NCI-H1417 treated with DMSO at 0.1 percent for 48 hours (cell line): ENCODE measurements at regions not wholly inside any gene's neighbourhood (a gene's known extent, or its start where the extent isn't known, plus 50 kb on each side); places are given as distances from the start of the nearest gene placed in this dataset.
A peak's percentile ranks its signal among the peaks of the same experiment; 100 is the strongest.
"Not testable (repeated sequence)": the region's sequence is repeated elsewhere in the genome, so short reads cannot be mapped to it uniquely, and the experiment has no call there.

ENCODE experiments used
- DNase-seq: peaks from one replicate; lab custom pipeline; 2025; lab: John Stamatoyannopoulos, UW

DNA sequence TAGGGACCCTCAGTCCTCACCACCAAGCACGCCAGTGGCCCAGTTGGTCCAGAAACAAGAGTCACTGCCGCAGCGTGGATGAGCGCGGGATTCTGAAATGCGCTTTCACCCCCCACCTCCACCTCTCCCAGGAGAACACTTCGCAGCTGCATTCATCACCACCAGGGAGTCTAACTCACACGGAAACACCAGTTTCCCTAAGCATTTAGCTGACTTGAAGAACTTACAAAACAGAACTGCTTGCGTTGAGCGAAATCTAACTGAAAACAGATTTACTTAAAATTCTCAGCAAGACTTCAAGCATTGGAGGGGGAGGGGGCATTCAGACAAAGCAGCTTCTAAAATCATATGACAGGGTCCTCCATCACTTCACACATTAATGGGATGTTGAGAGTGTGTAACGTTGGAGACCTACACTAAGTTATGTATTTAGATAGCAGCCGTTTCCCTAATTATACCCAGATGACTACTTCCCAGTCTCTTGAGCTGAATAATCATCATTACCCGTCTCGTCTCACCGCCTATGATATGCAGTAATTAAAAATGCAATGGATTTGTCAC lies 258.2 kb upstream of the IRS2 start:
- DNase-seq: peak; percentile 57

DNA sequence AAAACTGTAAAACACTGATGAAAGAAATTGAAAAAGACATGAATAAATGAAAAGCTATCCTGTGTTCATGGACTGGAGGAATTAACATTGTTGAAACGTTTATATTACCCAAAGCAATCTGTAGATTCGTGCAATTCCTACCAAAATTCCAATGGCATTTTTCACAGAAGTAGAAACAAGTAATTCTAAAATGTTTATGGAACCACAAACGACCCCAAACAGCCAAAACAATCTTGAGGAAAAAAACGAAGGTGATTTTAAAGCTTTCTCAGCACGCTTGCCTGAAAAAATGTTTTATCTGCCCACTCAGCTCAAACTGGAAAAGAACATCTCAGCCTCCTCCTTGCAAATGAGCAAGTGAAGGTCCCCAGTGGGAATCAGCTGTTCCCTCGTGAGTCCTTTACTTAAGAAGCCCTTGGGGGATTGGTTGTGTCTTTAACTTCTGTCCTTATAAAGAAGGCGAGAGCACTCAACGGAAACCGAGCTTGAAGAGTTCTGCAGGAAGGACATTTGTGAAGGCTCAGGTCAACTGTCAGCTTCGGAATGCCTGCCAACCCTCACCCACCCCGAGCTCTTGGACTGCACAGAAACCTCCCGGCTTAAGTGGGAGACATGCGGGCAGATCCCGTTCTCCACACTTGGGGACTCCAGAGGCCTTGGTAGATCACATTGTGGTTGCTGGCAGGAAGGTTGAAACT lies 256.0 kb upstream of the IRS2 start:
- no peak for DNase-seq

DNA sequence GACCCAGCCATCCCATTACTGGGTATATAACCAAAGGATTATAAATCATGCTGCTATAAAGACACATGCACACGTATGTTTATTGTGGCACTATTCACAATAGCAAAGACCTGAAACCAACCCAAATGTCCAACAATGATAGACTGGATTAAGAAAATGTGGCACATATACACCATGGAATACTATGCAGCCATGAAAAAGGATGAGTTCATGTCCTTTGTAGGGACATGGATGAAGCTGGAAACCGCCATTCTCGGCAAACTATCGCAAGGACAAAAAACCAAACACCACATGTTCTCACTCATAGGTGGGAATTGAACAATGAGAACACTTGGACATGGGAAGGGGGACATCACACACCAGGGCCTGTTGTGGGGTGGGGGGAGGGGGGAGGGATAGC lies 255.3 kb upstream of the IRS2 start:
- DNase-seq: not testable (repeated sequence)

DNA sequence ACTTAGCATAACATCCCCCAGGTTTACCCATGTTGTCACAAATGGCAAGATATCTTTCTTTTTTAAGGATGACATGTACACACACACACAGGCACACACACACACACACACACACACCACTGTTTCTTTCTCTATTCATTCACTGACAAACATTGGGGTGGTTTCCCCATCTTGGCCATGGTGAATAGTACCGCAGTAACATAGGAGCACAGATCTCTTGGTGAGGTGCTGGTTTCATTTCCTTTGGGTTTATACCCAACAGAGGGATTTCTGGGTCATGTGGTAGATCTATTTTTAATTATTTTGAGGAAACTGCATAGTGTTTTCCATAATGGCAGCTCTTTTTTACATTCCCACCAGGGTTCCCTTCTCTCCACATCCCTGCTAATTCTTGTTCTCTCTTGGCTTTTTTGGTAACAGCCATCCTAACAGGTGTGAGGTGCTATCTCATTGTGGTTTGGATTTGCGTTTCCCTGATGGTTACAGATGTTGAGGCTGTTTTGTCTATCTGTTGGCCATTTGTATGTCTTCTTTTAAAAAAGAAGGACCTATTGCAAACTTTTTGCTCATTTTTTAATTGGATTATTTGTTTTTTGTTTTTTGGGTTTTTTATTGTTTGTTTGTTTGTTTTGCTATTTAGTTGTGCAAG lies 251.7 kb upstream of the IRS2 start:
- no peak for DNase-seq

DNA sequence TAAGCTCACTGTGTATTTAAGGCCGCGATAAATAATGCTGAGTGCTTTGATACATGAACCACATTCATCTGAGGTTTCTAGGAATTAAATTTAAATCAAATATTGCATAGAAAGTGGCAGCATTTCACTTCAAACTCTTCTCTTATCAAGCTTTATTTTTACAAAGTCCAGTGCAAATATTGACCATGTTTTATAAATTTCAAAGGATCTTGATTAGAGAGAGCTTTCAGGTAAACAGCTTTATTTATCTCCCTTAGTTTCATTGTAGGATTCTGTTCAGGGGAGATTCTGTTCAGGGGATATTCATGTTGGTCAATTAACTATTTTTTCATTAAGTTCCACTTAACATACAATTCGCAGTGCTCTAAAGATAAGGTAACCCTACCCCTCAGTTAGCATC lies 249.7 kb upstream of the IRS2 start:
- no peak for DNase-seq

DNA sequence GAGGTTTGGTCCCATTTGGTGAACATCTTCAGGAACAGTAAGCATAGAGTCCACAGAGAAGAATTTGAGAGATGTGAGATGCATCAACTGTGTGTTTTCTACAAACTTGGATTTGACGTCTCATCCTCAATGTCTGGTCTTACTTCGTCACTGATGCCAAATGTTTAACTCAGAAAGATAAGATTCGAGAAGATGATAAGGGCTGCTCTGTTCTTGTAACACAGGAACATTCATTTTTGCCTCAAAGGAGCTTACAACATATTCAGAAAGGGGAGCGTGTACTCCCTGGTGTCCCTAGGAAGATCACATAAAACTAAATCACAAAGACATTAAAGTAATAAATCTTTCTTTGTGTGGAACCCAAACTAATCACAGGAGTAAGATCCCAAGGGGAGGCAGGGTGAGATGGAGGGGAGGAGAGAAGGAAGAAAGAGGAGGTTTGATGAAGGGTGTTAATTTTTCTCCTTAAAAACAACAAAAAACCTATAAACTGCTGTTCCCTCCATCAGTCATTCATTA lies 247.7 kb upstream of the IRS2 start:
- DNase-seq: no peak

DNA sequence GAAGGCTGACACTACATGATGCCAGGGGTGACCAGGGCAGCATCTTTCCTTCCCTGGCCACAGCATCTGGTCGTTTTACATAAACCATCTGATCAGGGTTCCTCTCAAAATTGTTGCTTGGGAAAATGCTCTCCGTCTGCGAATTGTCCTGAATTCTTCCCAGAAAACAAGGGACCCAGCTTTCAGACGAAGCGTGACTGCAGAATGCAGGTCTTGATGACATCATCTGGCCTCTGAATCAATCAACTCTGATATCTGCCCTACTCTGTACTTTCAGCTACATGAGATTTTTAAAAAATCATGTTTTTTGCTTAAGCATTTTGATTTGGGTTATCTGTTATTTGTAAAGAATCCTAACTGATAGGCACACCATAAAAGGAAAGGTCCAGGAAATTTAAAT lies 246.6 kb upstream of the IRS2 start:
- DNase-seq: no peak

DNA sequence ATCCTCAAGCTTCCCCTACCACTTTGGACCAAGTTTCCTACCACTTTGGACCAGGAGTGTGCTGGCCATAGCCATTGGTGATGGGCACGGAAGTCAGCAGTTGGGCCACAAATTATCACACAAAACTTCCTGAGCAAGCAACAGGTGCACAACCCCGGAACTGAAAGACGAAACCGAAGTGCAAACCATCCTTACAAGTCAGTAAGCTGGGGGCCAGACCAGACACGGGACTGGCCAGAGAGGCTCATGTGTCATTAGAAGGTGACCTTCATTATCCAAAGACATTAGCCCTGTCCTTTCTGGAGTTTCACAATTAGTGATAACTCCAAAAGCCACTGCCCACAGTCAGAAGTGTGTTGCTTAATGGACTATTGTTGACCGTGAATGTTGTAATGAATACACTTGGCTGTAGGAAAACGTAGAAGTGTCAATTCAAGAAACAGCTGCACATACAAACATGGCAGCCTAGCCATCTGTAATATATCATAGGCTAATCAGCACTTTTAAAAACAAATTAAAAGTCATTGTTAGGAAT lies 244.1 kb upstream of the IRS2 start:
- no peak for DNase-seq

DNA sequence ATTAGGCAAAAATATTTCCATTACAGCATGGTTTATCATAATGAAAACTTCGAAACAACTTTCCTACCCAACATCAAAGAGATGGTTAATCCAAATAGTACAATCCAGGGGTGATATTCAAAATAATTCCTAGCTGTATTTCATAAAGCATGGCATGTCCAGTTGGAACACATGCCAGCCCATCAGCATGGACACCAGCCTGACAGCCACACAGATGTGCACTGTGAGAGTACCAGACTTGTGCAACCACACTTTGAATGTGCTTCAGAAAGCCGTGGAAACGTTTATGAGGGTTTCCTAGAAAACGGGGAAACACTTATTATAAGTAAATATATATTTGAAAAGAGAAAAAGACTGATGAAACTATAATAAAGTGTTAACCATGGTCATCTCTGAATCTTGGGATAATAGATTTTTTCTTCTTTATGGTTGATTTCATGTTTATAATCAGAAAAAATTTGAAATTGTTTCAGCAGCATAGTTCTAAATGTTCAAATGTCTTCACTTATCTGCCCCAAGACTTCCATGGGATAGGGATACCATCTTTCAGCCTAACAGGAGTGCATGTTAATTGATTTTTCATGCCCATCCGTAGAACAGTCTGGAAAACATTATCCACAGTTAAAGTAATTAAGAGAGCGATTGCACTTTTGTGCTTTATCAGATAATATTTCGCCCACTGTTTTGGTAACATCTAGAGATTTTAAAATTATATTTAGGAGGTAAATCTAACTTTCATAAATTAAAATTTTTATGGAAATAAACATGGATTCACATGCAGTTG lies 242.6 kb upstream of the IRS2 start:
- DNase-seq: no peak

DNA sequence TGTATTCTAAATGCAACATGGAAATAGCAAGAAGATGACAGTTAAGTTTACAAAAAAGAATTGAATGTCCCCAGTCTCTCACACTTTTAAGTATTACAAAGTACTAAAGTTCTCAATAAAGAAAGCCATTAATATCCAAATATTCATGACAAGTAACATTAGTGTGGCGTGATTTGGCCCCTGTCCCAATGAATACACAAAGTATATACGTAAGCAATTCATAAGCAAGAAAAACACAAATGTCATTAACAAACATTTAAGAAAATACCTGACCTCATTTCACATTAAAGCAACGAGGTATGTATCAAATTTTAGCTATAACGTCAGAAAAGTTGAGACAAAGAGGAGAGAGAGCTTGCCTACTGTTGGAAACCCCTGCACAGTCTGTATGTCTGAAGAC lies 241.9 kb upstream of the IRS2 start:
- no peak for DNase-seq

DNA sequence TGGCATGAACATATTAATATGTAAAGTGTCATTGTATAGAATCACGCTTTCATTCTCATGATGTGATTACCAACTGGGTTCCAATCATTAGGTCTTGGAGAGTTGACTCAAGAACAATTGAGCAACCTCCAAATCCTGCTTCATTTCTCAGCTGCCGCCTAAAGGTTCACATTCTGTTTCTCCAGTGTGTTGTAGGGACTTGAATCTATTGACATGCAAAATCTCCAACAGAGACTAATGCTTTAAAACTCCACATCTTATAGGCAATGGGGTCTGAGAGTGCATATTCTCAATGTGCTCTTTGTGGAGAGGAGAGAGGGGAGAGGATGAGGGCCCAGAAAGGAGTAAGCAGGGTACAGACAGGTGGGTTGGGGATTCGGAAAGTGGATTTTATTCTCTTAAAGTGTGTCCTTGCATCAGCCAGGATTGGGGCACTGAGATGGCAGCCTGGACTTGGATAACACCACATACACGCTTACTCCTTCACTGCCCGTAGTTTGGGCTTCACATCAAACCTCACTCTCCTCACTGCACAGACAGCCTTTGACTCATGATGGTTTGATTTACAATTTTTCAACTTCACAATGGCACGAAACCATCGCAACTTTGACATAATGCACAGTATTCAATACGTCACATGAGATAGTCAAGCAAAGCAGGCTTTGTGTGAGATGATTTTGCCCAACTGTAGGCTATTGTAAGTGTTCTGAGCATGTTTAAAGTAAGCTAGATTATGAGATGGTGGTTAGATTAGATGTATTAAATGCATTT lies 241.3 kb upstream of the IRS2 start:
- DNase-seq: no peak

DNA sequence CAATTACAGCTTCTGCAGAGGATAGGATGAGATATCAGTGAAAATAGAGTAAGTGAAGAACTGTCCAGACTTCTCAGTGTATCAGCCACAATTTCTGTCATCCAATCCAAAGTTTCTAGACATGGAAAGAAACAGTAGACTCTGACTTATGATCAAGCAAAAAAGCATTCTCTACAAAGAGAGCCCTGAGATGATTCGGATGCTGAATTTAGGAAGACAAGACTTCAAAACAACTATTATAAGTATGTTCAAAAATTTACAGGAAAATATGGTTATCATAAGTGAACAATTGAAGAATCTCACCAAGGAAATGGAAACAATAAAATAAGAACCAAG lies 238.2 kb upstream of the IRS2 start:
- DNase-seq: no peak

DNA sequence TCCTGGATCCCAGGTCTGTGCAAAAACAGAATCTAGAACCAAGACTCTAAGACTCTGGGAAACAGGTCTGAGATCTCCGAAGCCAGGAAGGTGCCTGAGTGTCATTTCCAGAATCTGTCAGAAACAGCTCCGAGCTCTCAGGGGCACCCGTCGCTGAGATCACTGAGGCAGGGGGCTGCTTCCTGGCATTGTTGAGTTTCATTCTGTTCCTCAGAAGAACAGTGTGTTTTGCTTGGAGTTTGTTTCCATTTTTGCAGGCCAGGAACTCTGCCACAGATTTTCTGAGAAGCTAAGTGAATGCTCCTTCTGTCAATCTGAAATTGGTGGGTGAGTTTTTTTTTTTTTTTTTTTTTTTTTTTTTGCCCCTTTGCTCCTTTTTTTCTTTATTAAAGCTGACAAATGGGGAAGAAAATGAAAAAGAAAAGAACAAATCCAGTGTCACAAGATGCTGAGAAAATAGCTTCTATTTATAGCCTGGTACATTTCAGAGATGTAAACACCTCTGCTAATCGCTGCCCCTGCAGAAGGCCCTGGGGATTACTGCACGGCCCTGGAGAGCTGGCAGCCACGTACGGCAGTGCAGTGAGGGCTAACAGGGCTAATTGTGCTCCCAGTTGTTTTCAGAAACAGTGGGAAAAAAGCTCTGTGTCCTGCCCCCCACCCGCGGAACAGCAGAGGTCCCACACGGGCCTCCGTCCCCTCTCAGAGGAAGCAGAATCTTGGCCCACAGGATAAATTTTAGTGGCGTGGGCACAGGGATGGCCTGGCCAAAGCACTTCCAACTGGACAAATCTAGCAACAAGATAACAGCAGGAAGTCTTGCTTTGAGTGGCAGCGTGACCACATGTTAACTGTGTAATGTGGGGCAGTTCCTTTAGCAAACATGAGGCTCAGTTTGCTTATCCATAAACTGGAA lies 237.6 kb upstream of the IRS2 start:
- peak; percentile 37 for DNase-seq

DNA sequence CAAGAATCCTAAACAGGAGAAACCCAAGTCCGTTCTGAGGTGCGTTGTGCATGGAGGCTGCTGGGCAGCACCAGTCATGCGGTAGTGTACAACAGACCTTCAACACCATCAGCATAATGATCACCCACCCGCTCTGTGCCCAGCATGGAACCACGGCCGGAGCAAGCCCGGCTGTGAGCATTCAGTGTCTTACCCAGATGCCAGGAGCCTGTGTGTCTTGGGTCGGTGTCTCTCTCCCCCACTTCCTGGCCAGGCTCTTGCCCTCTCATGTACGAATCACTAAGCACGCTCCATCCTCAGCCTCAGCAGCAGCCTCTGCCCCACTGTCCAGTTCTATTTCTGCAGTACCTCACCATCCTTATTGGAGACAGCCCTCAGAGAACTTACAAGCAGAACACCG lies 231.6 kb upstream of the IRS2 start:
- no peak for DNase-seq

DNA sequence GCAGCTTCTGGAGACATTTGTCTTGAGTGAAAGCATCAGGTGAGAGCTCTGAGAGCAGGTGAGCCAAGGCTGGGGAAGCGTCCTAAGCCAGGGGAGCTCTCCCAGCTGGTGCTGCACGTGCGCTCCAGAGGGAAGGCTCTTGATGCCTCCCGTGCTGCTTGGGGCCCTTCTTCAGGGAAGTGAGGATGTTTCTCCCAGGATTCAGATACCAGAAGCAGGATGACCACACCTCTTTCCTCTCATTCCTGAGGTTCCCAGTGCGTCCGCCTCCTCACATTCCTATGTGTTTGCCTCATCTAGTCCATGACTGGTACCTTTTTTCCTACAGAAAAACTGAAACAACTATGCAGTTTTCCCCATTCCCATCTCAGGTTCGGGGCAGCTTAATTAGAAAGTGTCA lies 231.0 kb upstream of the IRS2 start:
- no peak for DNase-seq

DNA sequence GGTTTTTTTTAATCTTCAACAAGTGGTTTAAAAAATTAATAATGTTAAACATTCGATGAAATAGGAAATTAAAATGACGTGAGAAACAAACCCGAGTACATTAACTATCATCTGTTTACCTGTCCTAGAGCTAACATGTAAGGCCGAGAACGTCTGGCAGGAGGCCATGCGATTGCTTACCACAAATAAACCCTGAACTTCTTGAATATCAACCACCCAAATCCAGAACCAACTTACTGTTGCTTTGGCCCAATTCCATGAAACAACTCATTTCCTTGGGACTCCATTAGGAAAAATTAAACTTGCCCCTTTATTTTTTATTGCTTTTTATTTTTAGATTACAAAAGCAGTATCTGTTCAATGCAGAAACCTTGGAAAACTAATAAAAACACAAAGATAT lies 228.9 kb upstream of the IRS2 start:
- DNase-seq: no peak

DNA sequence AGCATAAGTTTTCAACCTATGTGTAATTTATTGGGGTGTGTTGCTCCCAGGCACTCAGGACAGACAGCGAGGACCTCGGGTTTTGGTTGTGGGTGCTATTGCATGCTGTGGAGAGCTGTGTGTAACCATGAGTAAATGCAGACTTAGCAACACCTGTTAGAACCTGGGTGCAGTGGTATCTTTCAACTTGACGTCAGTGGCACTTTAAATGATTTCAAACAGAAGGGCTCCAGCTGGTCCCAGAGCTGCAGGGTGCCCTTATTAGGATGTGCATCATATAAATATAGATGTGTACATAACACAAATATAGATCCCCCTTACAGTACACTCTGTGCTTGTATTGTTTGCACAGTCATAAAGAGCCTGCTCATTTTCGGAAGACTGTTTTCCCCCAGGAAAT lies 228.3 kb upstream of the IRS2 start:
- DNase-seq: peak; percentile 95

DNA sequence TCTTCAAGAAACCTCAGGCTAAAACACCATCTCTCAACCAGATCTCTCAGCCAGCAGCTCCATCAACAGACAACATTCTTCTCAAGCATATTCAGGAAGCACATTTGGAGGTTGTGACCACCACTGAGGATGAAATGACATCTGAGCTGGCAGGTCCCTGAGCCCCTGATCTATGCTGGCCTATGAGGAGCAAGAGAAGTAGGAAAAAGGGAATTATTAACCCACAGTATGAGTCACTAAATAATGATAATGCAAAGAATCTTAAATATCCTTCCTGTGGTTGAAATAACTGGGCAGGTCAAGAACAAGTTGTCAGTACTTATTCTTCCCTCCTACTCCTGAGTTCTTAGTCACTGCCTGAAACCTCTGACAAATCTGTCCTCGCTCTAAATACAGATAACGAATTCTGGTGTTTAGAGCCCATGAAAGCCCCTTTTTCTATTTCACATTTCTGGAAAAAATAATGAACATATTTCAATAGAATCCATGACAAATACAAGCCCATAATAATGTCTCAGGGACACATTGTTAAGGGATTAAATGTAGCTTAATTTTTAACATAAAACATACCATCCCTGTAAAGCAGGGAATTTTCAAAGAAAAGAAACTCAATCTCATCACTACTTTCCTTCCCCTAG lies 225.8 kb upstream of the IRS2 start:
- DNase-seq: no peak

DNA sequence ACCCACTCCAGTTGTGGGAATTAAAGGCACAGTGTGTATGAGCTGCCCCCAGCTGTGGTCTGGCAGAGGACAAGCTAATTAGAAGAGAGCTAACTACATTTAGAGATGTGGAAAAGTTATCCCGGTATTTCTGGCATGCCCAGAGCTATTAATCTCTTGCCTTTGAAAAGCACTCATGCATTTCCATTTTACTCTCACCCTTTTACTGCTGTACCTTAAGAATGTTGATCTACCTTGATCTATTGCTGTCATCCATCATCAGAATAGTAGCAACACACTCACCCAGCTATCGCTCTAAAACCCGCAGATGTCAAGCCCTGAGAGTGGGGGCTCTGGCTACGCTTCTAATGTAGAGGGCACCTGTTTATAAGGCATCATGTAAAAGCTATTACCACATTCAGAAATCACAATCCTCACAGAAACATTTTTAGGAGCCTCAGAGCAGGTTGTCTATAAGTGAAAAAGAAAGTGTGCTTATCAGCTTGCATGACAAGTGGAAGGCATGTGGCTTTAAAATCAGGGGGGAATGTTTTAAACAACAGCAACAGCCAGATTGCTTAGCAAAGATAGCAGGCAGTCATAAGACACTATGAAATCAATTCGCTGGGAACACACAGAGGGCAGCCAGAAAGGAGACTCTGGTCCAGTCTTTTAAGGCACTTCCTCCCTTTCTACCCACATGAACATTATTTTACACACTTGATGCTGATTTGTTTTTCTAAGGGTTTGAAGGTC lies 224.2 kb upstream of the IRS2 start:
- DNase-seq: peak; percentile 33

DNA sequence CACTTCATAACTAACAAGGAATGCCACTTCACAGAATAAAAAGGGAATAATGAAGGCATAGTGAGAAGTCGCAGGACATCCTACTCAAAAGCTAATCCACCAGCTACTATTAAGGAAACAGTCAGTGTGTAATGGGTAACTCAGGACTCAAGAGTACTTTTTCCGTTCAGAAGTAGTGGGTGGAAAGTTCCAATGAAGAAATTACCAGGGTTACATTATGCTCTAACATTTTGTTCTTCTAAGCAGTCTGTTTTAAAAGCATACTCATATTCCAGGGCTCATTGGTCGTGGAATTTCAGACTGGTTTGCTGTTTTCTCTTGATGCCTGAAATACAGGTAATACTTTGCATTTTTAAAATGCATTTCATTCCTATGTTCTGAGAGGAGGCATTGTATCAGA lies 222.4 kb upstream of the IRS2 start:
- DNase-seq: no peak
